OCI-LY3 (cell line): ENCODE measurements at regions not wholly inside any gene's neighbourhood (a gene's known extent, or its start where the extent isn't known, plus 50 kb on each side); places are given as distances from the start of the nearest gene placed in this dataset.

ENCODE experiments used
- EZH2phosphoT487 ChIP-seq: fragments of 200-600 bp; shearing (Covaris generic); IDR thresholded peaks from 2 replicates; pipeline ENCODE4 v1.6.1; 2018; ENCODE audit warnings: antibody characterized with exemption, mixed run types, low read depth
- TF ChIP-seq, protein P1 (sequence below): fragments of 200-600, 300-600 bp; sonication (generic); IDR thresholded peaks from 2 replicates; pipeline ENCODE4 v1.5.1; 2014; ENCODE audit warnings: antibody characterized with exemption, low read length, low read depth

DNA sequence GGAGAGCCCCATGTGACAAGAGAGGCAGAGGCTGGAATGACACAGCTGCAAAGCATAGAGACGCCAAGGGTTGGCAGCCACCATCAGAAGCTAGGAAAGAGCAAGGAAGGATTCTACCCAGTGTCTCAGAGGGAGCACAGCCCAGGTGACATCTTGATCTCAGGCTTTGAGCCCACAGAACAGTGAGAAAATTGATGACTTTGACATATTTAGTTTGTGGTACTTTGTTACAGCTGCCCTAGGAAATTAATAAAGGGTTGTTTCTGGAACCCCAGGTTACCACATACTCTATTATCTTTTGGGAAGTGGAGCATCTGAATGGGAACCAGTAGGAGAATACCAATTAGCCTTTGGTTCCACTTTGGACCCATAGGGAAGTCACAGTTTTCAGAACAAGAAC, 231.7 kb downstream of the ZNF621 start:
- TF ChIP-seq EZH2phosphoT487 = no peak
- TF ChIP-seq, protein P1, sequence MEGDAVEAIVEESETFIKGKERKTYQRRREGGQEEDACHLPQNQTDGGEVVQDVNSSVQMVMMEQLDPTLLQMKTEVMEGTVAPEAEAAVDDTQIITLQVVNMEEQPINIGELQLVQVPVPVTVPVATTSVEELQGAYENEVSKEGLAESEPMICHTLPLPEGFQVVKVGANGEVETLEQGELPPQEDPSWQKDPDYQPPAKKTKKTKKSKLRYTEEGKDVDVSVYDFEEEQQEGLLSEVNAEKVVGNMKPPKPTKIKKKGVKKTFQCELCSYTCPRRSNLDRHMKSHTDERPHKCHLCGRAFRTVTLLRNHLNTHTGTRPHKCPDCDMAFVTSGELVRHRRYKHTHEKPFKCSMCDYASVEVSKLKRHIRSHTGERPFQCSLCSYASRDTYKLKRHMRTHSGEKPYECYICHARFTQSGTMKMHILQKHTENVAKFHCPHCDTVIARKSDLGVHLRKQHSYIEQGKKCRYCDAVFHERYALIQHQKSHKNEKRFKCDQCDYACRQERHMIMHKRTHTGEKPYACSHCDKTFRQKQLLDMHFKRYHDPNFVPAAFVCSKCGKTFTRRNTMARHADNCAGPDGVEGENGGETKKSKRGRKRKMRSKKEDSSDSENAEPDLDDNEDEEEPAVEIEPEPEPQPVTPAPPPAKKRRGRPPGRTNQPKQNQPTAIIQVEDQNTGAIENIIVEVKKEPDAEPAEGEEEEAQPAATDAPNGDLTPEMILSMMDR = no peak
